ENCODE measurements at regions not wholly inside any gene's neighbourhood (a gene's known extent, or its start where the extent isn't known, plus 50 kb on each side); places are given as distances from the start of the nearest gene placed in this dataset.

DNA sequence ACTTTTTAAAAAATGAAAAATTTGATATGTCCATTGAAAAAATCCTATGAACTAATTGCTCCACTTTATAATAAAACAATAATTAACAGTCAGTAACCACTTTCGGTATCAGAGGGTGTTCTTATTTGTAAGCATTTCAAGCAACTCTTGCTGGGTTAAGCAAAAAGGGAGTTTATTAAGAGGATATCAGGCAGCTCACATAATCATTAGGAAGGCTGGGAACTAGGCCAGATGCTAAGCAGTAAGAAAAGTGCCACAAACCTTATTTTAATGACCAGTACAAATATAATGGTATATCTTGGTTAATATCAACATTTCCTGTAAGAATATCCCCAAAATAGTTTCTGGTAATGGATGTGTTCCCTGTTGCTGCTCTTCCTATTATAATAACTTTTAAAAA is 2618.3 kb upstream of the PCDH20 start:
- no peak for TF ChIP-seq POLR2AphosphoS5 (IDR thresholded peaks at IDR 0.05)
- TF ChIP-seq, protein P1, sequence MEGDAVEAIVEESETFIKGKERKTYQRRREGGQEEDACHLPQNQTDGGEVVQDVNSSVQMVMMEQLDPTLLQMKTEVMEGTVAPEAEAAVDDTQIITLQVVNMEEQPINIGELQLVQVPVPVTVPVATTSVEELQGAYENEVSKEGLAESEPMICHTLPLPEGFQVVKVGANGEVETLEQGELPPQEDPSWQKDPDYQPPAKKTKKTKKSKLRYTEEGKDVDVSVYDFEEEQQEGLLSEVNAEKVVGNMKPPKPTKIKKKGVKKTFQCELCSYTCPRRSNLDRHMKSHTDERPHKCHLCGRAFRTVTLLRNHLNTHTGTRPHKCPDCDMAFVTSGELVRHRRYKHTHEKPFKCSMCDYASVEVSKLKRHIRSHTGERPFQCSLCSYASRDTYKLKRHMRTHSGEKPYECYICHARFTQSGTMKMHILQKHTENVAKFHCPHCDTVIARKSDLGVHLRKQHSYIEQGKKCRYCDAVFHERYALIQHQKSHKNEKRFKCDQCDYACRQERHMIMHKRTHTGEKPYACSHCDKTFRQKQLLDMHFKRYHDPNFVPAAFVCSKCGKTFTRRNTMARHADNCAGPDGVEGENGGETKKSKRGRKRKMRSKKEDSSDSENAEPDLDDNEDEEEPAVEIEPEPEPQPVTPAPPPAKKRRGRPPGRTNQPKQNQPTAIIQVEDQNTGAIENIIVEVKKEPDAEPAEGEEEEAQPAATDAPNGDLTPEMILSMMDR (IDR thresholded peaks at IDR 0.05), result no peak
- no peak for TF ChIP-seq POLR2A (IDR thresholded peaks at IDR 0.05)
- no peak for TF ChIP-seq EP300 (IDR thresholded peaks at IDR 0.05)

Data from suprapubic skin (tissue), 4 donors.